Transverse colon (tissue), 4 donors: ENCODE measurements at regions not wholly inside any gene's neighbourhood (a gene's known extent, or its start where the extent isn't known, plus 50 kb on each side); places are given as distances from the start of the nearest gene placed in this dataset.
"Not testable (repeated sequence)": the region's sequence is repeated elsewhere in the genome, so short reads cannot be mapped to it uniquely, and the experiment has no call there.

ENCODE experiments used
- EP300 ChIP-seq: sonication (generic); formaldehyde crosslinking; IDR thresholded peaks from one replicate; pipeline ENCODE4 v1.6.1; 2017; ENCODE audit warnings: antibody characterized with exemption, low read depth
- POLR2A ChIP-seq: fragments of 450-650 bp; IDR thresholded peaks from one replicate; pipeline ENCODE4 v1.6.1; 2016; ENCODE audit warnings: antibody characterized with exemption, mild to moderate bottlenecking, moderate library complexity
- POLR2AphosphoS5 ChIP-seq, 3 donors: sonication (generic); formaldehyde crosslinking; IDR thresholded peaks; one replicate each; pipeline ENCODE4 v1.6.1; 2016; ENCODE audit warnings: antibody characterized with exemption in 3 of 3
- TF ChIP-seq, protein P1 (sequence below), 5 experiments: fragments of 200-600 bp in 3 of 5; fragments of 450-650 bp in 2 of 5; sonication (generic) in 3 of 5; IDR thresholded peaks; 1 replicate in 2 of 5; 2 replicates in 3 of 5; pipeline ENCODE4 v1.5.1; 2016 to 2017; ENCODE audit warnings: antibody characterized with exemption in 5 of 5, inconsistent platforms in 3 of 5, mild to moderate bottlenecking in 2 of 5, moderate library complexity in 1 of 5

- TF ChIP-seq, protein P1, sequence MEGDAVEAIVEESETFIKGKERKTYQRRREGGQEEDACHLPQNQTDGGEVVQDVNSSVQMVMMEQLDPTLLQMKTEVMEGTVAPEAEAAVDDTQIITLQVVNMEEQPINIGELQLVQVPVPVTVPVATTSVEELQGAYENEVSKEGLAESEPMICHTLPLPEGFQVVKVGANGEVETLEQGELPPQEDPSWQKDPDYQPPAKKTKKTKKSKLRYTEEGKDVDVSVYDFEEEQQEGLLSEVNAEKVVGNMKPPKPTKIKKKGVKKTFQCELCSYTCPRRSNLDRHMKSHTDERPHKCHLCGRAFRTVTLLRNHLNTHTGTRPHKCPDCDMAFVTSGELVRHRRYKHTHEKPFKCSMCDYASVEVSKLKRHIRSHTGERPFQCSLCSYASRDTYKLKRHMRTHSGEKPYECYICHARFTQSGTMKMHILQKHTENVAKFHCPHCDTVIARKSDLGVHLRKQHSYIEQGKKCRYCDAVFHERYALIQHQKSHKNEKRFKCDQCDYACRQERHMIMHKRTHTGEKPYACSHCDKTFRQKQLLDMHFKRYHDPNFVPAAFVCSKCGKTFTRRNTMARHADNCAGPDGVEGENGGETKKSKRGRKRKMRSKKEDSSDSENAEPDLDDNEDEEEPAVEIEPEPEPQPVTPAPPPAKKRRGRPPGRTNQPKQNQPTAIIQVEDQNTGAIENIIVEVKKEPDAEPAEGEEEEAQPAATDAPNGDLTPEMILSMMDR (IDR thresholded peaks at IDR 0.05), result not testable (repeated sequence)
- not testable (repeated sequence) for TF ChIP-seq POLR2A; POLR2AphosphoS5 (IDR thresholded peaks at IDR 0.05); EP300
These were observed 368.0 kb downstream of the CDY2B start for GRCh38 chrY:17511984-17512383.
